HG03175 (cell line): ENCODE measurements at regions not wholly inside any gene's neighbourhood (a gene's known extent, or its start where the extent isn't known, plus 50 kb on each side); places are given as distances from the start of the nearest gene placed in this dataset.
A peak's percentile ranks its signal among the peaks of the same experiment; 100 is the strongest.
"Not testable (repeated sequence)": the region's sequence is repeated elsewhere in the genome, so short reads cannot be mapped to it uniquely, and the experiment has no call there.

Source experiments
- ATAC-seq: cut with Tn5 transposase; IDR thresholded peaks from one replicate; pipeline ENCODE4 v1.9.1; 2021; ENCODE audit warnings: mild to moderate bottlenecking, moderate library complexity; ENCODE audit not compliant: unreplicated experiment

- ATAC-seq = no peak
These were observed 84.7 kb downstream of the URB2 start for GRCh38 chr1:229710746-229711145.

GRCh38 chr1:229714306-229714705 is 88.3 kb downstream of the URB2 start:
- ATAC-seq = no peak

- peak; percentile 87 for ATAC-seq
These were observed 89.0 kb downstream of the URB2 start for GRCh38 chr1:229714964-229715603.

- no peak for ATAC-seq
These were observed 90.0 kb downstream of the URB2 start for GRCh38 chr1:229716069-229716468.

- ATAC-seq = no peak
These were observed 90.7 kb downstream of the URB2 start for GRCh38 chr1:229716704-229717103.

GRCh38 chr1:229717786-229718576 is 91.9 kb downstream of the URB2 start:
- ATAC-seq = no peak

- ATAC-seq = no peak
These were observed 100.0 kb downstream of the URB2 start for GRCh38 chr1:229726061-229726460.

GRCh38 chr1:229729916-229730315 is 103.9 kb downstream of the URB2 start:
- no peak for ATAC-seq

- ATAC-seq = no peak
These were observed 104.5 kb downstream of the URB2 start for GRCh38 chr1:229730573-229730972.

GRCh38 chr1:229732061-229732460 is 106.0 kb downstream of the URB2 start:
- ATAC-seq = no peak

- no peak for ATAC-seq
These were observed 110.3 kb downstream of the URB2 start for GRCh38 chr1:229736376-229736775.

- ATAC-seq = not testable (repeated sequence)
These were observed 116.6 kb downstream of the URB2 start for GRCh38 chr1:229742614-229743013.

GRCh38 chr1:229749992-229750391 is 123.9 kb downstream of the URB2 start:
- no peak for ATAC-seq

- no peak for ATAC-seq
These were observed 125.6 kb downstream of the URB2 start for GRCh38 chr1:229751610-229752009.

- ATAC-seq = no peak
These were observed 126.6 kb downstream of the URB2 start for GRCh38 chr1:229752679-229753078.

GRCh38 chr1:229753764-229754551 is 127.9 kb downstream of the URB2 start:
- no peak for ATAC-seq

GRCh38 chr1:229756666-229757065 is 130.6 kb downstream of the URB2 start:
- no peak for ATAC-seq

GRCh38 chr1:229757226-229757625 is 131.2 kb downstream of the URB2 start:
- ATAC-seq = no peak

- no peak for ATAC-seq
These were observed 132.3 kb downstream of the URB2 start for GRCh38 chr1:229758101-229759036.

GRCh38 chr1:229759037-229759435 is 133.0 kb downstream of the URB2 start:
- ATAC-seq = no peak

GRCh38 chr1:229759586-229759985 is 133.5 kb downstream of the URB2 start:
- no peak for ATAC-seq
